Upper lobe of left lung (tissue), 4 donors: ENCODE measurements at regions not wholly inside any gene's neighbourhood (a gene's known extent, or its start where the extent isn't known, plus 50 kb on each side); places are given as distances from the start of the nearest gene placed in this dataset.

Experiments used
- CTCF ChIP-seq, 6 experiments: fragments of 450-650 bp in 4 of 6; fragments of 200-600 bp in 2 of 6; sonication (generic) in 2 of 6; IDR thresholded peaks; one replicate each; pipeline ENCODE4 v1.5.1; 2016 to 2019; ENCODE audit warnings: antibody characterized with exemption in 6 of 6
- EP300 ChIP-seq, 4 donors: sonication (generic); formaldehyde crosslinking; IDR thresholded peaks; one replicate each; pipeline ENCODE4 v1.5.1; 2017; ENCODE audit warnings: antibody characterized with exemption in 4 of 4, control low read depth in 2 of 4

- no peak for TF ChIP-seq CTCF (IDR thresholded peaks at IDR 0.05)
- TF ChIP-seq EP300 (IDR thresholded peaks at IDR 0.05), result no peak
Measured at GRCh38 chr4:24213961-24214360, 324.1 kb upstream of the PPARGC1A start.
